ENCODE measurements at regions not wholly inside any gene's neighbourhood (a gene's known extent, or its start where the extent isn't known, plus 50 kb on each side); places are given as distances from the start of the nearest gene placed in this dataset.

- Histone ChIP-seq H4K8ac (ENCODE audit: low read depth, low read length) (no peak overlapping the region), H3K27me3 (ENCODE audit: control insufficient read depth in 3 of 3, insufficient read depth in 3 of 3, low read depth in 1 of 3, low read length in 3 of 3) (peaks cover 0 to 3% (median 0%) of the 10 kb centered on the region in 3 experiments), H3K4me2 (ENCODE audit: insufficient read depth, low read length, poor library complexity, severe bottlenecking) (no peak overlapping the region), H2BK15ac (ENCODE audit: low read length) (no peak overlapping the region), H3K4me3 (ENCODE audit: low read length in 2 of 2) (no peak overlapping the region), H3K18ac (ENCODE audit: low read length) (peak overlapping the region; percentile 67), H3K79me1 (ENCODE audit: low read depth, low read length) (no peaks in the 10 kb centered on the region), H3K23ac (ENCODE audit: low read depth, low read length, poor library complexity) (no peak overlapping the region), H4K91ac (ENCODE audit: low read depth, low read length, poor library complexity) (no peak overlapping the region), H2BK12ac (ENCODE audit: low read length) (no peak overlapping the region), H2BK5ac (ENCODE audit: low read length) (no peak overlapping the region), H3K14ac (ENCODE audit: low read length) (no peak overlapping the region), H3K4ac (ENCODE audit: low read length) (no peak overlapping the region), H2BK120ac (ENCODE audit: low read depth, low read length) (no peak overlapping the region), H3K27ac (replicated peaks; ENCODE audit: low read length) (no peak overlapping the region), H3K36me3 (replicated peaks in 1 of 2; ENCODE audit: control insufficient read depth in 2 of 2, insufficient read depth in 2 of 2, low read length in 2 of 2) (no peaks in the 10 kb centered on the region), H3K9me3 (replicated peaks in 1 of 2; ENCODE audit: control insufficient read depth in 2 of 2, insufficient read depth in 1 of 2, low read depth in 1 of 2, low read length in 2 of 2) (peaks cover 0 to 1% of the 10 kb centered on the region in 2 donors), H2AK5ac (ENCODE audit: low read depth, low read length) (no peak overlapping the region), H2AFZ (ENCODE audit: low read length) (no peak overlapping the region), H3K9ac (ENCODE audit: low read depth, low read length, poor library complexity) (no peak overlapping the region), H3K4me1 (ENCODE audit: control insufficient read depth in 2 of 2, insufficient read depth in 1 of 2, low read depth in 1 of 2, low read length in 2 of 2) (no peaks in the 10 kb centered on the region)
- DNase-seq (ENCODE audit: low spot score) = no peak
- no CpG with 5 or more reads among the region's 7 CpGs for WGBS, 2 donors (ENCODE audit: extremely low coverage in 2 of 2, insufficient read length in 2 of 2, insufficient replicate concordance in 1 of 2)
These were observed 106.9 kb downstream of the GATA6 start for GRCh38 chr18:22276334-22276713.

- peaks cover 0 to 1% of the 10 kb centered on the region in 2 donors for H3K9me3 ChIP-seq (replicated peaks in 1 of 2; ENCODE audit: control insufficient read depth in 2 of 2, insufficient read depth in 1 of 2, low read depth in 1 of 2, low read length in 2 of 2)
- H3K9ac ChIP-seq (ENCODE audit: low read depth, low read length, poor library complexity) = no peak overlapping the region
These were observed 106.4 kb downstream of the GATA6 start for GRCh38 chr18:22275706-22276333.

GRCh38 chr18:22273101-22274039, 104.0 kb downstream of the GATA6 start:
- Histone ChIP-seq H4K91ac (ENCODE audit: low read depth, low read length, poor library complexity) (no peak overlapping the region), H3K79me1 (ENCODE audit: low read depth, low read length) (no peaks in the 10 kb centered on the region), H3K4ac (ENCODE audit: low read length) (no peak overlapping the region), H2AK5ac (ENCODE audit: low read depth, low read length) (no peak overlapping the region), H3K23ac (ENCODE audit: low read depth, low read length, poor library complexity) (no peak overlapping the region), H3K27ac (replicated peaks; ENCODE audit: low read length) (no peak overlapping the region), H3K18ac (ENCODE audit: low read length) (no peak overlapping the region), H3K27me3 (ENCODE audit: control insufficient read depth in 3 of 3, insufficient read depth in 3 of 3, low read depth in 1 of 3, low read length in 3 of 3) (peaks cover 0 to 3% (median 0%) of the 10 kb centered on the region in 3 experiments), H3K9ac (ENCODE audit: low read depth, low read length, poor library complexity) (no peak overlapping the region), H3K36me3 (replicated peaks in 1 of 2; ENCODE audit: control insufficient read depth in 2 of 2, insufficient read depth in 2 of 2, low read length in 2 of 2) (no peaks in the 10 kb centered on the region), H3K4me2 (ENCODE audit: insufficient read depth, low read length, poor library complexity, severe bottlenecking) (no peak overlapping the region), H3K9me3 (replicated peaks in 1 of 2; ENCODE audit: control insufficient read depth in 2 of 2, insufficient read depth in 1 of 2, low read depth in 1 of 2, low read length in 2 of 2) (peaks cover 0 to 4% of the 10 kb centered on the region in 2 donors), H2BK5ac (ENCODE audit: low read length) (no peak overlapping the region), H2BK12ac (ENCODE audit: low read length) (no peak overlapping the region), H3K4me1 (ENCODE audit: control insufficient read depth in 2 of 2, insufficient read depth in 1 of 2, low read depth in 1 of 2, low read length in 2 of 2) (no peaks in the 10 kb centered on the region), H3K14ac (ENCODE audit: low read length) (no peak overlapping the region), H2BK15ac (ENCODE audit: low read length) (no peak overlapping the region), H2AFZ (ENCODE audit: low read length) (no peak overlapping the region), H3K4me3 (ENCODE audit: low read length in 2 of 2) (no peak overlapping the region), H2BK120ac (ENCODE audit: low read depth, low read length) (no peak overlapping the region), H4K8ac (ENCODE audit: low read depth, low read length) (no peak overlapping the region)
- DNase-seq (ENCODE audit: low spot score) = no peak
- no CpG with 5 or more reads among the region's 5 CpGs for WGBS, 2 donors (ENCODE audit: extremely low coverage in 2 of 2, insufficient read length in 2 of 2, insufficient replicate concordance in 1 of 2)

More at GRCh38 chr18:22275706-22276333, 106.4 kb downstream of the GATA6 start:
- Histone ChIP-seq H3K4ac (ENCODE audit: low read length) (no peak overlapping the region), H2BK15ac (ENCODE audit: low read length) (no peak overlapping the region), H3K23ac (ENCODE audit: low read depth, low read length, poor library complexity) (no peak overlapping the region), H3K79me1 (ENCODE audit: low read depth, low read length) (no peaks in the 10 kb centered on the region), H2AK5ac (ENCODE audit: low read depth, low read length) (no peak overlapping the region), H4K91ac (ENCODE audit: low read depth, low read length, poor library complexity) (no peak overlapping the region), H2BK12ac (ENCODE audit: low read length) (no peak overlapping the region), H3K18ac (ENCODE audit: low read length) (no peak overlapping the region), H3K4me2 (ENCODE audit: insufficient read depth, low read length, poor library complexity, severe bottlenecking) (no peak overlapping the region), H4K8ac (ENCODE audit: low read depth, low read length) (no peak overlapping the region), H3K27me3 (ENCODE audit: control insufficient read depth in 3 of 3, insufficient read depth in 3 of 3, low read depth in 1 of 3, low read length in 3 of 3) (peaks cover 0 to 3% (median 0%) of the 10 kb centered on the region in 3 experiments), H2AFZ (ENCODE audit: low read length) (no peak overlapping the region), H3K27ac (replicated peaks; ENCODE audit: low read length) (no peak overlapping the region), H3K4me3 (ENCODE audit: low read length in 2 of 2) (no peak overlapping the region), H3K36me3 (replicated peaks in 1 of 2; ENCODE audit: control insufficient read depth in 2 of 2, insufficient read depth in 2 of 2, low read length in 2 of 2) (no peaks in the 10 kb centered on the region), H3K4me1 (ENCODE audit: control insufficient read depth in 2 of 2, insufficient read depth in 1 of 2, low read depth in 1 of 2, low read length in 2 of 2) (no peaks in the 10 kb centered on the region), H2BK5ac (ENCODE audit: low read length) (no peak overlapping the region), H2BK120ac (ENCODE audit: low read depth, low read length) (no peak overlapping the region), H3K14ac (ENCODE audit: low read length) (no peak overlapping the region)
- WGBS, 2 donors (ENCODE audit: extremely low coverage in 2 of 2, insufficient read length in 2 of 2, insufficient replicate concordance in 1 of 2) = no CpG with 5 or more reads among the region's 11 CpGs
- no peak for DNase-seq (ENCODE audit: low spot score)

- Histone ChIP-seq H3K4me1 (ENCODE audit: control insufficient read depth in 2 of 2, insufficient read depth in 1 of 2, low read depth in 1 of 2, low read length in 2 of 2) (no peaks in the 10 kb centered on the region), H3K4me3 (ENCODE audit: low read length in 2 of 2) (no peak overlapping the region), H3K27me3 (ENCODE audit: control insufficient read depth in 3 of 3, insufficient read depth in 3 of 3, low read depth in 1 of 3, low read length in 3 of 3) (peaks cover 0 to 3% (median 0%) of the 10 kb centered on the region in 3 experiments), H3K79me1 (ENCODE audit: low read depth, low read length) (no peaks in the 10 kb centered on the region), H3K9ac (ENCODE audit: low read depth, low read length, poor library complexity) (no peak overlapping the region), H3K23ac (ENCODE audit: low read depth, low read length, poor library complexity) (no peak overlapping the region), H3K27ac (replicated peaks; ENCODE audit: low read length) (no peak overlapping the region), H4K91ac (ENCODE audit: low read depth, low read length, poor library complexity) (no peak overlapping the region), H2AFZ (ENCODE audit: low read length) (no peak overlapping the region), H2BK12ac (ENCODE audit: low read length) (no peak overlapping the region), H2BK120ac (ENCODE audit: low read depth, low read length) (no peak overlapping the region), H2BK5ac (ENCODE audit: low read length) (no peak overlapping the region), H3K18ac (ENCODE audit: low read length) (no peak overlapping the region), H4K8ac (ENCODE audit: low read depth, low read length) (no peak overlapping the region), H2BK15ac (ENCODE audit: low read length) (no peak overlapping the region), H3K36me3 (replicated peaks in 1 of 2; ENCODE audit: control insufficient read depth in 2 of 2, insufficient read depth in 2 of 2, low read length in 2 of 2) (no peaks in the 10 kb centered on the region), H3K4ac (ENCODE audit: low read length) (peak overlapping the region; percentile 66), H2AK5ac (ENCODE audit: low read depth, low read length) (no peak overlapping the region), H3K4me2 (ENCODE audit: insufficient read depth, low read length, poor library complexity, severe bottlenecking) (no peak overlapping the region), H3K14ac (ENCODE audit: low read length) (no peak overlapping the region), H3K9me3 (replicated peaks in 1 of 2; ENCODE audit: control insufficient read depth in 2 of 2, insufficient read depth in 1 of 2, low read depth in 1 of 2, low read length in 2 of 2) (peaks cover 0 to 4% of the 10 kb centered on the region in 2 donors)
- no peak for DNase-seq (ENCODE audit: low spot score)
These were observed 102.9 kb downstream of the GATA6 start for GRCh38 chr18:22272242-22272641.
